Activated CD8-positive, alpha-beta memory T cell treated with anti-CD3 and anti-CD28 coated beads for 1 hour (primary cell): ENCODE measurements at regions not wholly inside any gene's neighbourhood (a gene's known extent, or its start where the extent isn't known, plus 50 kb on each side); places are given as distances from the start of the nearest gene placed in this dataset.

Experiments
- DNase-seq, 2 donors: peaks; one replicate each; pipeline ENCODE4 v3.0.0-alpha.2; 2020; ENCODE audit warnings: low read depth in 1 of 2; ENCODE audit errors: extremely low read depth in 1 of 2

GRCh38 chr1:3954170-3955169, 54.4 kb upstream of the C1orf174 start:
- DNase-seq, result no peak

- DNase-seq, result no peak
These were observed 55.2 kb upstream of the C1orf174 start for GRCh38 chr1:3955196-3955772.

GRCh38 chr1:3956527-3957170, 56.6 kb upstream of the C1orf174 start:
- no peak for DNase-seq

GRCh38 chr1:3959361-3959760, 59.3 kb upstream of the C1orf174 start:
- no peak for DNase-seq

- DNase-seq, result no peak
These were observed 63.5 kb upstream of the C1orf174 start for GRCh38 chr1:3963554-3963953.

GRCh38 chr1:3965693-3966092, 65.6 kb upstream of the C1orf174 start:
- no peak for DNase-seq

- DNase-seq, result no peak
These were observed 68.8 kb upstream of the C1orf174 start for GRCh38 chr1:3968851-3969250.

- no peak for DNase-seq
These were observed 71.9 kb upstream of the C1orf174 start for GRCh38 chr1:3971981-3972380.

- no peak for DNase-seq
These were observed 76.0 kb upstream of the C1orf174 start for GRCh38 chr1:3975903-3976630.

- DNase-seq, result no peak
These were observed 76.7 kb upstream of the C1orf174 start for GRCh38 chr1:3976821-3977220.

GRCh38 chr1:3978196-3978989, 78.3 kb upstream of the C1orf174 start:
- DNase-seq, result no peak

- DNase-seq, result no peak
These were observed 78.9 kb upstream of the C1orf174 start for GRCh38 chr1:3978990-3979325.

- no peak for DNase-seq
These were observed 81.2 kb upstream of the C1orf174 start for GRCh38 chr1:3981261-3981660.

- no peak for DNase-seq
These were observed 81.9 kb upstream of the C1orf174 start for GRCh38 chr1:3981746-3982505.

GRCh38 chr1:3983181-3983580, 83.1 kb upstream of the C1orf174 start:
- DNase-seq, result no peak

- DNase-seq, result no peak
These were observed 84.5 kb upstream of the C1orf174 start for GRCh38 chr1:3984586-3984985.

- no peak for DNase-seq
These were observed 86.7 kb upstream of the C1orf174 start for GRCh38 chr1:3986686-3987218.

- DNase-seq, result no peak
These were observed 87.7 kb upstream of the C1orf174 start for GRCh38 chr1:3987669-3988235.

- DNase-seq, result no peak
These were observed 88.4 kb upstream of the C1orf174 start for GRCh38 chr1:3988431-3988830.
